WTC11 (cell line): ENCODE measurements at regions not wholly inside any gene's neighbourhood (a gene's known extent, or its start where the extent isn't known, plus 50 kb on each side); places are given as distances from the start of the nearest gene placed in this dataset.

Source experiments
- ATAC-seq: fragments of 200-7000 bp; cut with Tn5 transposase; 2 replicates; pipeline ENCODE4 v1.10.0; 2021; ENCODE audit warnings: mild to moderate bottlenecking, moderate library complexity
- CTCF ChIA-PET: fragments of 300-600 bp; sonication (Branson Sonifier 250); formaldehyde crosslinking; loops from one replicate; lab custom pipeline; 2021; ENCODE audit warnings: antibody characterized with exemption; lab: Charles Lee
- POLR2A ChIA-PET: fragments of 350-600 bp; sonication (Branson Sonifier 250); formaldehyde crosslinking; loops from one replicate; lab custom pipeline; 2021; ENCODE audit warnings: antibody characterized with exemption; lab: Charles Lee
- DNase-seq: peaks from one replicate; pipeline ENCODE4 v3.0.0; 2021; ENCODE audit warnings: low spot score
- H3K27ac Mint-ChIP-seq: 2 replicates; pipeline ENCODE4 v1.8.0; 2021; ENCODE audit warnings: mixed read lengths
- H3K27me3 Mint-ChIP-seq: 2 replicates; pipeline ENCODE4 v1.8.0; 2021; ENCODE audit warnings: low read depth, mild to moderate bottlenecking, moderate library complexity, mixed read lengths
- H3K36me3 Mint-ChIP-seq: 2 replicates; pipeline ENCODE4 v1.8.0; 2021; ENCODE audit warnings: mixed read lengths
- H3K4me1 Mint-ChIP-seq: 2 replicates; pipeline ENCODE4 v1.8.0; 2022; ENCODE audit warnings: mixed read lengths
- H3K4me3 Mint-ChIP-seq: 2 replicates; pipeline ENCODE4 v1.8.0; 2021; ENCODE audit warnings: mild to moderate bottlenecking, moderate library complexity, mixed read lengths
- H3K9me3 Mint-ChIP-seq: 2 replicates; pipeline ENCODE4 v1.8.0; 2021; ENCODE audit warnings: mixed read lengths
- CREB1 ChIP-seq: sonication (generic); formaldehyde crosslinking; IDR thresholded peaks from 2 replicates; pipeline ENCODE4 v1.8.0; 2023; ENCODE audit warnings: mild to moderate bottlenecking, missing genetic modification reagents
- ESRRA ChIP-seq: sonication (generic); formaldehyde crosslinking; IDR thresholded peaks from 2 replicates; pipeline ENCODE4 v1.8.1; 2022; ENCODE audit warnings: mild to moderate bottlenecking, missing genetic modification reagents, borderline replicate concordance
- FOXP1 ChIP-seq: sonication (generic); formaldehyde crosslinking; IDR thresholded peaks from 2 replicates; pipeline ENCODE4 v1.8.0; 2022; ENCODE audit warnings: missing genetic modification reagents, mild to moderate bottlenecking, moderate library complexity, borderline replicate concordance
- GABPB1 ChIP-seq: sonication (generic); formaldehyde crosslinking; IDR thresholded peaks from 2 replicates; pipeline ENCODE4 v1.8.1; 2023; ENCODE audit warnings: mild to moderate bottlenecking, missing genetic modification reagents
- GRHL2 ChIP-seq: fragments of 250-450 bp; sonication (Bioruptor Pico); IDR thresholded peaks from 2 replicates; pipeline ENCODE4 v1.8.0; 2022; ENCODE audit warnings: mild to moderate bottlenecking, moderate library complexity; ENCODE audit not compliant: insufficient replicate concordance, severe bottlenecking
- NR2C2 ChIP-seq: sonication (generic); formaldehyde crosslinking; IDR thresholded peaks from 2 replicates; pipeline ENCODE4 v1.8.0; 2022; ENCODE audit warnings: mild to moderate bottlenecking, missing genetic modification reagents
- RELA ChIP-seq: sonication (generic); formaldehyde crosslinking; IDR thresholded peaks from 2 replicates; pipeline ENCODE4 v1.8.1; 2022; ENCODE audit warnings: missing genetic modification reagents, mild to moderate bottlenecking, borderline replicate concordance
- RORB ChIP-seq: fragments of 250-450 bp; sonication (Bioruptor Pico); IDR thresholded peaks from 2 replicates; pipeline ENCODE4 v1.9.0; 2021; ENCODE audit warnings: mild to moderate bottlenecking
- ZNF232 ChIP-seq: sonication (generic); formaldehyde crosslinking; IDR thresholded peaks from 2 replicates; pipeline ENCODE4 v1.8.0; 2022; ENCODE audit warnings: mild to moderate bottlenecking, missing genetic modification reagents
- ZNF396 ChIP-seq: fragments of 250-450 bp; sonication (Bioruptor Pico); IDR thresholded peaks from 2 replicates; pipeline ENCODE4 v1.8.0; 2021; ENCODE audit warnings: mild to moderate bottlenecking, moderate library complexity, borderline replicate concordance
- ZNF423 ChIP-seq: fragments of 250-450 bp; sonication (Bioruptor Pico); IDR thresholded peaks from 2 replicates; pipeline ENCODE4 v2.1.2; 2022; ENCODE audit warnings: mild to moderate bottlenecking, moderate library complexity
- TF ChIP-seq, protein P1 (sequence below): sonication (generic); formaldehyde crosslinking; IDR thresholded peaks from 2 replicates; pipeline ENCODE4 v1.8.0; 2022; ENCODE audit warnings: mild to moderate bottlenecking, missing genetic modification reagents
- TF ChIP-seq, protein P2 (sequence below): sonication (generic); formaldehyde crosslinking; IDR thresholded peaks from 2 replicates; pipeline ENCODE4 v1.8.1; 2022; ENCODE audit warnings: low read depth, mild to moderate bottlenecking, moderate library complexity, missing genetic modification reagents, borderline replicate concordance
- TF ChIP-seq, protein P3 (sequence below): fragments of 250-450 bp; sonication (Bioruptor Pico); IDR thresholded peaks from 2 replicates; pipeline ENCODE4 v1.8.0; 2021; ENCODE audit warnings: mild to moderate bottlenecking

DNA sequence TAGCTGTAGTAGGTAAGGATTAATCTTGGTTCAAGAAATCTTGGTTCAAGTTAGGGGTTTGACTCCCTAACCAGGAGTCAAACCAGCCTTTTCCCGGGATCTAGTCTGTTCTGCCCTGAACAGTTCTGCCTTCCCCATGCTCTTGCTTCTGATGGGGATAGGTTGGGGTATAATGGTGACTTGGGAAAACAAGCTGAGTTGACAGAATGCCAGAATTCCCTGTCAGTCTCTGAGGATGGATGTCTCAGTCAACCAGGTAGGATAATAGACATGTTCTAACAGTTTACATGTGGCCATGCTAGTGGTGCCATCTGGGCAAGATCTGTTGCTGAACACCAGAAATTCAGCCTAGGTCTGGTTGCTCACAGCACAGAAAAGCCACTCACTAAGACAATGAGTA lies 51.4 kb downstream of the RAB40AL start:
- Mint-ChIP-seq H3K27ac (no peak overlapping the region), H3K36me3 (no peaks in the 10 kb centered on the region), H3K4me1 (no peaks in the 10 kb centered on the region), H3K27me3 (peaks cover 11% of the 10 kb centered on the region; the same call in 1 of the 2 replicates)
- no peak for TF ChIP-seq ZNF423 (CRISPR knock-in tag)
- TF ChIP-seq, all 79 proteins: peak for 0
- DNase-seq (no peak), ATAC-seq (no peak)
- no peak overlapping the region for H3K4me3 Mint-ChIP-seq
- ChIA-PET POLR2A (no interaction called here), CTCF (interaction anchor here (0.8 to 2.0 kb wide), 2 partner anchors 37 to 89 kb away, joined by 3 to 7 read pairs; no protein-coding TSS in a partner anchor)
- H3K9me3 Mint-ChIP-seq: no peaks in the 10 kb centered on the region

DNA sequence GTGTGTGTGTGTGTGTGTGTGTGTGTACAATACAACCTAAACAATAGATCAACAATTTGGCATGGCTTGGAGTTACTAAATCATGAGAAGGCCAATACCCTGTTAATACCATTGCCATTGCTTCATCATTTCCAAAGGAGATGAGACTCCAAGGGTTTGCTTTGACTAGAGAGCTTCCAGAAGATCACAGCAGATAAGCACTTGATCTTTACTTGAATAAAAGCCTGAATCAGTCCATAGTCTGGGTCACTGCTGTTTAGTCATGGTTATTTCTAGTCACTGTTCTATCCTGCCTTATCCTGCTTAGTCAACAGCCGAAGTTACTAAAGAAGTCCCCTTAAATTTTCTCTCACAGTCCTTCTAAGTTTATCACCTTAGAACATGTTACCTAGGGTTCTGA lies 58.2 kb downstream of the RAB40AL start:
- H3K36me3 Mint-ChIP-seq: no peaks in the 10 kb centered on the region
- POLR2A ChIA-PET: no interaction called here
- H3K27me3 Mint-ChIP-seq: peaks cover 5% of the 10 kb centered on the region; the same call in 1 of the 2 replicates
- DNase-seq: no peak
- H3K4me3 Mint-ChIP-seq: no peak overlapping the region
- H3K4me1 Mint-ChIP-seq: no peaks in the 10 kb centered on the region
- no peak for TF ChIP-seq ESRRA (CRISPR knock-in tag)
- TF ChIP-seq, protein P1, sequence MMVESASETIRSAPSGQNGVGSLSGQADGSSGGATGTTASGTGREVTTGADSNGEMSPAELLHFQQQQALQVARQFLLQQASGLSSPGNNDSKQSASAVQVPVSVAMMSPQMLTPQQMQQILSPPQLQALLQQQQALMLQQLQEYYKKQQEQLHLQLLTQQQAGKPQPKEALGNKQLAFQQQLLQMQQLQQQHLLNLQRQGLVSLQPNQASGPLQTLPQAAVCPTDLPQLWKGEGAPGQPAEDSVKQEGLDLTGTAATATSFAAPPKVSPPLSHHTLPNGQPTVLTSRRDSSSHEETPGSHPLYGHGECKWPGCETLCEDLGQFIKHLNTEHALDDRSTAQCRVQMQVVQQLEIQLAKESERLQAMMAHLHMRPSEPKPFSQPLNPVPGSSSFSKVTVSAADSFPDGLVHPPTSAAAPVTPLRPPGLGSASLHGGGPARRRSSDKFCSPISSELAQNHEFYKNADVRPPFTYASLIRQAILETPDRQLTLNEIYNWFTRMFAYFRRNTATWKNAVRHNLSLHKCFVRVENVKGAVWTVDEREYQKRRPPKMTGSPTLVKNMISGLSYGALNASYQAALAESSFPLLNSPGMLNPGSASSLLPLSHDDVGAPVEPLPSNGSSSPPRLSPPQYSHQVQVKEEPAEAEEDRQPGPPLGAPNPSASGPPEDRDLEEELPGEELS: no peak
- TF ChIP-seq RORB (CRISPR knock-in tag): no peak
- TF ChIP-seq ZNF396 (CRISPR knock-in tag): no peak
- TF ChIP-seq RELA (CRISPR knock-in tag): no peak
- TF ChIP-seq ZNF232: no peak
- TF ChIP-seq ZNF423 (CRISPR knock-in tag): no peak
- TF ChIP-seq, protein P2, sequence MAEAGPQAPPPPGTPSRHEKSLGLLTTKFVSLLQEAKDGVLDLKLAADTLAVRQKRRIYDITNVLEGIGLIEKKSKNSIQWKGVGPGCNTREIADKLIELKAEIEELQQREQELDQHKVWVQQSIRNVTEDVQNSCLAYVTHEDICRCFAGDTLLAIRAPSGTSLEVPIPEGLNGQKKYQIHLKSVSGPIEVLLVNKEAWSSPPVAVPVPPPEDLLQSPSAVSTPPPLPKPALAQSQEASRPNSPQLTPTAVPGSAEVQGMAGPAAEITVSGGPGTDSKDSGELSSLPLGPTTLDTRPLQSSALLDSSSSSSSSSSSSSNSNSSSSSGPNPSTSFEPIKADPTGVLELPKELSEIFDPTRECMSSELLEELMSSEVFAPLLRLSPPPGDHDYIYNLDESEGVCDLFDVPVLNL: no peak
- TF ChIP-seq GABPB1 (CRISPR knock-in tag): no peak
- TF ChIP-seq FOXP1: no peak
- no peak for TF ChIP-seq CREB1 (CRISPR knock-in tag)
- TF ChIP-seq, all 79 proteins: peak for 0
- H3K9me3 Mint-ChIP-seq: no peaks in the 10 kb centered on the region
- CTCF ChIA-PET: no interaction called here
- no peak overlapping the region for H3K27ac Mint-ChIP-seq
- no peak for ATAC-seq

DNA sequence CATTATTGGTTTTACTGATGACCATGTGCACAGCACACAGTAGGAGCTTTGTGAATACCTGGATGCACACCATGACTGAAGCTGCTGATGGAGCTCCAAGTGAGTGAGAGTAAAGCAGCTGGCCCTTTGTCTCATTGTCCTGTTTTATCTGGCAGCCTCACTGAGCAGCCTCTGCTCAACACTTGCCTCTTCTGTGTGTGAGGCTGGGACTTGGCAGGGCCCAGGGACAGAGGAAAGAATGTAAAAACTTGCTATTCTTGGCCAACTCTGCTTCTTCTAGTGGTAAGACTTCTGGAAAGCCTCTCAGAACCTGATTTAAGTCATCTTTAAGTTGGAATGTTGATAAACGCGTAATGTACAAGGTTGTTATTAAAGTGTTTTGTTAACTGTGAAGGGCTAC lies 61.4 kb downstream of the BEX1 start:
- no peak for ATAC-seq
- no peak overlapping the region for H3K27ac Mint-ChIP-seq
- TF ChIP-seq ZNF423 (CRISPR knock-in tag) (no peak), NR2C2 (CRISPR knock-in tag) (no peak), GRHL2 (CRISPR knock-in tag) (no peak)
- TF ChIP-seq, protein P3, sequence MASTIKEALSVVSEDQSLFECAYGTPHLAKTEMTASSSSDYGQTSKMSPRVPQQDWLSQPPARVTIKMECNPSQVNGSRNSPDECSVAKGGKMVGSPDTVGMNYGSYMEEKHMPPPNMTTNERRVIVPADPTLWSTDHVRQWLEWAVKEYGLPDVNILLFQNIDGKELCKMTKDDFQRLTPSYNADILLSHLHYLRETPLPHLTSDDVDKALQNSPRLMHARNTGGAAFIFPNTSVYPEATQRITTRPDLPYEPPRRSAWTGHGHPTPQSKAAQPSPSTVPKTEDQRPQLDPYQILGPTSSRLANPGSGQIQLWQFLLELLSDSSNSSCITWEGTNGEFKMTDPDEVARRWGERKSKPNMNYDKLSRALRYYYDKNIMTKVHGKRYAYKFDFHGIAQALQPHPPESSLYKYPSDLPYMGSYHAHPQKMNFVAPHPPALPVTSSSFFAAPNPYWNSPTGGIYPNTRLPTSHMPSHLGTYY (CRISPR knock-in tag): no peak
- POLR2A ChIA-PET: no interaction called here
- peaks cover 5% of the 10 kb centered on the region; the same call in 1 of the 2 replicates for H3K27me3 Mint-ChIP-seq
- CTCF ChIA-PET: interaction anchor here (1.1 kb wide), 1 partner anchor 51 kb away, joined by 3 read pairs; no protein-coding TSS in a partner anchor
- no peak overlapping the region for H3K4me3 Mint-ChIP-seq
- no peaks in the 10 kb centered on the region for H3K4me1 Mint-ChIP-seq
- no peak for DNase-seq
- no peaks in the 10 kb centered on the region for H3K9me3 Mint-ChIP-seq
- H3K36me3 Mint-ChIP-seq: no peaks in the 10 kb centered on the region
